Suprapubic skin (tissue), 4 donors: ENCODE measurements at regions not wholly inside any gene's neighbourhood (a gene's known extent, or its start where the extent isn't known, plus 50 kb on each side); places are given as distances from the start of the nearest gene placed in this dataset.

Experiments used
- DNase-seq, 2 donors: peaks; one replicate each; pipeline ENCODE4 v3.0.0-alpha.2; 2019; ENCODE audit warnings: low spot score in 2 of 2
- H3K27ac ChIP-seq: fragments of 200-600 bp; sonication (generic); one replicate; pipeline ENCODE4 v1.5.1; 2019
- H3K27me3 ChIP-seq: fragments of 200-600 bp; sonication (generic); one replicate; pipeline ENCODE4 v1.5.1; 2019
- H3K36me3 ChIP-seq: fragments of 200-600 bp; sonication (generic); one replicate; pipeline ENCODE4 v1.5.1; 2019
- H3K4me1 ChIP-seq: fragments of 200-600 bp; sonication (generic); one replicate; pipeline ENCODE4 v1.5.1; 2019
- H3K4me3 ChIP-seq: fragments of 200-600 bp; sonication (generic); one replicate; pipeline ENCODE4 v1.5.1; 2019; ENCODE audit warnings: mild to moderate bottlenecking
- H3K9me3 ChIP-seq: fragments of 200-600 bp; sonication (generic); one replicate; pipeline ENCODE4 v1.5.1; 2019
- CTCF ChIP-seq, 2 donors: fragments of 200-600 bp in 1 of 2; fragments of 450-650 bp in 1 of 2; sonication (generic) in 1 of 2; IDR thresholded peaks; one replicate each; pipeline ENCODE4 v1.5.1; 2016 to 2019; ENCODE audit warnings: antibody characterized with exemption in 2 of 2, mild to moderate bottlenecking in 1 of 2, moderate library complexity in 1 of 2
- EP300 ChIP-seq: sonication (generic); formaldehyde crosslinking; IDR thresholded peaks from one replicate; pipeline ENCODE4 v1.6.1; 2017; ENCODE audit warnings: antibody characterized with exemption
- POLR2A ChIP-seq, 2 donors: fragments of 450-650 bp; IDR thresholded peaks; one replicate each; pipeline ENCODE4 v1.6.1; 2017; ENCODE audit warnings: antibody characterized with exemption in 2 of 2, mild to moderate bottlenecking in 2 of 2, moderate library complexity in 2 of 2
- POLR2AphosphoS5 ChIP-seq, 3 donors: sonication (generic); formaldehyde crosslinking; IDR thresholded peaks; one replicate each; pipeline ENCODE4 v1.6.1; 2017; ENCODE audit warnings: antibody characterized with exemption in 3 of 3
- WGBS: methylation state at CpG from one replicate; pipeline ENCODE4 v1.1.5; 2018; 5-methylcytosine and 5-hydroxymethylcytosine counted together

GRCh38 chr13:90121784-90122183, 1225.7 kb upstream of the MIR17HG start:
- H3K4me3 ChIP-seq: no peak overlapping the region
- TF ChIP-seq POLR2A (IDR thresholded peaks at IDR 0.05) (no peak), POLR2AphosphoS5 (IDR thresholded peaks at IDR 0.05) (no peak), CTCF (IDR thresholded peaks at IDR 0.05) (no peak), EP300 (no peak)
- no peak overlapping the region for H3K27ac ChIP-seq
- H3K27me3 ChIP-seq: no peaks in the 10 kb centered on the region
- no peak for DNase-seq
- WGBS: 93% methylated on average over 1 of the region's 1 CpG
- H3K36me3 ChIP-seq: no peaks in the 10 kb centered on the region
- H3K9me3 ChIP-seq: no peaks in the 10 kb centered on the region
- no peaks in the 10 kb centered on the region for H3K4me1 ChIP-seq

- WGBS: 94% methylated on average over 2 of the region's 2 CpGs
- TF ChIP-seq POLR2AphosphoS5 (IDR thresholded peaks at IDR 0.05) (no peak), CTCF (IDR thresholded peaks at IDR 0.05) (no peak), EP300 (no peak), POLR2A (IDR thresholded peaks at IDR 0.05) (no peak)
Observed at GRCh38 chr13:90122531-90122930, 1225.0 kb upstream of the MIR17HG start.

DNA sequence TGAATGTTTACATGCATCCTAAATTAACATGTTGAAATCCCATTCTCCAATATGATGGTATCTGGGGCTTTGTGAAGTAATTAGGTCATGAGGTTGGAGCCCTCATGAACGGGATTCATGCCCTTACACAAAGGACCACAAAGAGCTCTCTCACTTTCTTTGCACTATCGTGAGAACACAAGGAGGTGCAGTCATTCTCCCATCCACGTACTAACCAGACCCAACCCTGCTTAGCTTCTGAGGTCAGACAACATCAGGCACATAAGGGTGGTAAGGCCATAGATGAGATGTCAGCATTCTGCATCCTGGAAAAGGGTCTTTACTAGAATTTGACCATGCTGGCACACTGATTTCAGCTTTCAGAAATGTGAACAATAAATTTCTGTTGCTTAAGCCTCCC, 1211.9 kb upstream of the MIR17HG start:
- H3K36me3 ChIP-seq: no peaks in the 10 kb centered on the region
- no peak for DNase-seq
- no peak overlapping the region for H3K27ac ChIP-seq
- 70% methylated on average over 3 of the region's 3 CpGs for whole genome bisulfite sequencing
- no peaks in the 10 kb centered on the region for H3K27me3 ChIP-seq
- TF ChIP-seq POLR2AphosphoS5 (IDR thresholded peaks at IDR 0.05) (no peak), POLR2A (IDR thresholded peaks at IDR 0.05) (no peak), CTCF (IDR thresholded peaks at IDR 0.05) (no peak), EP300 (no peak)
- H3K4me1 ChIP-seq: no peaks in the 10 kb centered on the region
- H3K4me3 ChIP-seq: no peak overlapping the region
- H3K9me3 ChIP-seq: no peaks in the 10 kb centered on the region

More at GRCh38 chr13:90122531-90122930, 1225.0 kb upstream of the MIR17HG start:
- no peak overlapping the region for H3K27ac ChIP-seq
- H3K4me3 ChIP-seq: no peak overlapping the region
- no peaks in the 10 kb centered on the region for H3K27me3 ChIP-seq
- no peaks in the 10 kb centered on the region for H3K36me3 ChIP-seq
- no peak for DNase-seq
- no peaks in the 10 kb centered on the region for H3K4me1 ChIP-seq
- no peaks in the 10 kb centered on the region for H3K9me3 ChIP-seq

- no peak for TF ChIP-seq EP300
- no peak for TF ChIP-seq POLR2A (IDR thresholded peaks at IDR 0.05)
- TF ChIP-seq POLR2AphosphoS5 (IDR thresholded peaks at IDR 0.05): no peak
- no peak for TF ChIP-seq CTCF (IDR thresholded peaks at IDR 0.05)
- no peaks in the 10 kb centered on the region for H3K36me3 ChIP-seq
- H3K27ac ChIP-seq: no peak overlapping the region
- 65% methylated on average over 5 of the region's 5 CpGs for WGBS
- no peak for DNase-seq
- no peaks in the 10 kb centered on the region for H3K27me3 ChIP-seq
- no peaks in the 10 kb centered on the region for H3K9me3 ChIP-seq
- no peaks in the 10 kb centered on the region for H3K4me1 ChIP-seq
- no peak overlapping the region for H3K4me3 ChIP-seq
Observed at GRCh38 chr13:90142251-90142650, 1205.2 kb upstream of the MIR17HG start.

DNA sequence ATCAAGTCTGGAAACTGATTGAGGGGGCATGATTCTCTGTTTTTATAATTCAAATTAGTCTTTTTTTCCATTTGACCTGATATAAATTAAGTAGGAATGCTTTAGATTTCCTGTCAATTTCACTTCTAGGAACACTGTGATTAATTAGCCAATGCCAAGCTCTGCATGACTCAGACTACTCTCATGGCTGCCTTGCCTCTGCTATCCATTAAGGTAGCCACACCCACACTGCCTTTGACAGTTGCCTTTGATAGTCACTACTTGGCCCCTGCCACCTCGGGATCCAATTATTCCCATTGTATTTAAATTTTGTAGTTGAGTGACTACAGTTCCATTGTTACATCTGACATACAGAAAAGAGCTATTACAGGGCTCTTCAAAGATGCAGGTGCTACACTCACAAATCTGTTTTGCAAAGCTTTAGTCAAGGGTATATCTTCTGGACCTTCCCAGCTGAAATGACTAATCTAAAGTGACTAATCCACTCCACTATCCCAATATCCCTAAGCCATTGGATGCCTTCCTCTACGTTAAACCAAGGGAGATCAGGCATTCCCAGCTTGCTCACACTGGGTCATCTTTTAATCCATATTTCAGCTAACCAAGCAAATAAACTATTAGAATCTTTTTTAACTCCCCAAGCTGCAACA, 1193.1 kb upstream of the MIR17HG start:
- DNase-seq: no peak
- TF ChIP-seq POLR2AphosphoS5 (IDR thresholded peaks at IDR 0.05): no peak
- no peak for TF ChIP-seq CTCF (IDR thresholded peaks at IDR 0.05)
- no peak for TF ChIP-seq EP300
- no peak for TF ChIP-seq POLR2A (IDR thresholded peaks at IDR 0.05)

More for the DNA sequence above, 1193.1 kb upstream of the MIR17HG start:
- Histone ChIP-seq H3K4me1 (no peaks in the 10 kb centered on the region), H3K9me3 (no peaks in the 10 kb centered on the region), H3K36me3 (no peaks in the 10 kb centered on the region), H3K4me3 (no peak overlapping the region), H3K27me3 (no peaks in the 10 kb centered on the region), H3K27ac (no peak overlapping the region)
- 87% methylated on average over 2 of the region's 2 CpGs for WGBS
